ENCODE measurements at regions not wholly inside any gene's neighbourhood (a gene's known extent, or its start where the extent isn't known, plus 50 kb on each side); places are given as distances from the start of the nearest gene placed in this dataset.

GRCh38 chr5:105978011-105978410 is 1692.7 kb downstream of the EFNA5 start:
- no peak overlapping the region for H3K4me3 ChIP-seq (ENCODE audit: low read depth, low read length)
- TF ChIP-seq CTCF (IDR thresholded peaks at IDR 0.05; ENCODE audit: low read depth, low read length, missing control alignments), result no peak
- no peak for DNase-seq (ENCODE audit: low read depth)

- TF ChIP-seq CTCF (IDR thresholded peaks at IDR 0.05; ENCODE audit: low read depth, low read length, missing control alignments), result no peak
- no peak for DNase-seq (ENCODE audit: low read depth)
- H3K4me3 ChIP-seq (ENCODE audit: low read depth, low read length), result no peak overlapping the region
Observed at GRCh38 chr5:105977163-105977562, 1693.6 kb downstream of the EFNA5 start.

- no peak overlapping the region for H3K4me3 ChIP-seq (ENCODE audit: low read depth, low read length)
- TF ChIP-seq CTCF (IDR thresholded peaks at IDR 0.05; ENCODE audit: low read depth, low read length, missing control alignments), result no peak
- DNase-seq (ENCODE audit: low read depth), result no peak
Observed at GRCh38 chr5:105970919-105971318, 1699.8 kb downstream of the EFNA5 start.

- no peak overlapping the region for H3K4me3 ChIP-seq (ENCODE audit: low read depth, low read length)
- no peak for DNase-seq (ENCODE audit: low read depth)
- TF ChIP-seq CTCF (IDR thresholded peaks at IDR 0.05; ENCODE audit: low read depth, low read length, missing control alignments), result no peak
Observed at GRCh38 chr5:105968981-105969380, 1701.8 kb downstream of the EFNA5 start.

GRCh38 chr5:105963696-105964255 is 1707.0 kb downstream of the EFNA5 start:
- no peak for DNase-seq (ENCODE audit: low read depth)
- TF ChIP-seq CTCF (IDR thresholded peaks at IDR 0.05; ENCODE audit: low read depth, low read length, missing control alignments), result no peak

GRCh38 chr5:105961572-105961971 is 1709.2 kb downstream of the EFNA5 start:
- no peak for DNase-seq (ENCODE audit: low read depth)
- TF ChIP-seq CTCF (IDR thresholded peaks at IDR 0.05; ENCODE audit: low read depth, low read length, missing control alignments), result no peak
- no peak overlapping the region for H3K4me3 ChIP-seq (ENCODE audit: low read depth, low read length)

More at GRCh38 chr5:105963696-105964255, 1707.0 kb downstream of the EFNA5 start:
- H3K4me3 ChIP-seq (ENCODE audit: low read depth, low read length), result no peak overlapping the region

GRCh38 chr5:105956456-105957196 is 1714.1 kb downstream of the EFNA5 start:
- H3K4me3 ChIP-seq (ENCODE audit: low read depth, low read length), result no peak overlapping the region
- no peak for TF ChIP-seq CTCF (IDR thresholded peaks at IDR 0.05; ENCODE audit: low read depth, low read length, missing control alignments)
- DNase-seq (ENCODE audit: low read depth), result no peak

All from GM12864 (cell line).